Astrocyte (in vitro differentiated cells and primary cell): ENCODE measurements at regions not wholly inside any gene's neighbourhood (a gene's known extent, or its start where the extent isn't known, plus 50 kb on each side); places are given as distances from the start of the nearest gene placed in this dataset.

ENCODE experiments used
- CTCF ChIP-seq: IDR thresholded peaks from 2 replicates; pipeline ENCODE4 v1.5.1; 2011; ENCODE audit warnings: low read depth, mild to moderate bottlenecking, inconsistent platforms, low read length, moderate library complexity; ENCODE audit not compliant: insufficient read depth
- EZH2 ChIP-seq: IDR thresholded peaks from 2 replicates; pipeline ENCODE4 v1.6.1; 2012; ENCODE audit warnings: mild to moderate bottlenecking, low read length, inconsistent platforms; ENCODE audit not compliant: insufficient read depth

GRCh38 chr6:22716721-22717120 is 147.4 kb downstream of the HDGFL1 start:
- TF ChIP-seq CTCF (no peak), EZH2 (no peak)
